SKM-1 treated with dmso at 0.1 percent for 144 hours (cell line): ENCODE measurements at regions not wholly inside any gene's neighbourhood (a gene's known extent, or its start where the extent isn't known, plus 50 kb on each side); places are given as distances from the start of the nearest gene placed in this dataset.
A peak's percentile ranks its signal among the peaks of the same experiment; 100 is the strongest.

Experiments
- DNase-seq: peaks from one replicate; lab custom pipeline; 2025; ENCODE audit not compliant: unreplicated experiment; lab: John Stamatoyannopoulos, UW

GRCh38 chr4:122203407-122203806 is 51.3 kb downstream of the BLTP1 start:
- DNase-seq = no peak

DNA sequence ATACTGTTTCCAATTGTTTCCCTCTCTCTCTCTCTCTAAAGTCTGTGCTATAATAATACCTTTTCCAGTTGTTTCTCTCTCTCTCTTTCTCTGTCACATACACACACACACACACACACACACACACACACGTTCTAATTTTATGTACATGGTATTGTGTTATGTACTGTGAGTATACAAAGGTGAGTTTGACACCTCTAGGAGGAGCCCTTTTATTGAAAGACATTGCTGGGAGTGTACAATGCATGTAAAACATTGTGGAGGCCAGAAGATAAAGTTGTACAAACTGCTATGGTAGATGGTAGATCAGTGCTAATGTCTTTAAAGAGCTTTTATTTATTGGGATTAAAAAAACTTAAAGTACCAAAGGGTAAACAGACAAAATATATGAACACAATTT is 53.6 kb downstream of the BLTP1 start:
- no peak for DNase-seq

DNA sequence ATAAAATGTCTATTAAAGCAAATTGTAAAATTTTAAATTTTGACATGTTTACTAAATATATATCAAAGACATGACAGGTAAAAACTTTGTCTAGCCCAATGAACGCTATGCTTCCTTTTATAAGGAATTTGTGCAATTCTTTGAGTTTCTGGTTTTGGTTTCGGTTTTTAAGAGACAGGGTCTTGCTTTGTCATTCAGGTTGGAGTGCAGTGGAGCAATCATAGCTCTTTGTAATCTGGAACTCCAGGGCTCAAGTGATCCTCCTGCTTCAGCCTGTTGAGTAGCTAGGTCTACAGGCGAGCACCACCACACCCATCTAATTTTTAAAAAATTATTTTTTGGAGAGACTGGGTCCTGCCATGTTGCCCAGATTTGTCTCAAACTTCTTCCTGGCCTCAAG is 60.7 kb downstream of the BLTP1 start:
- no peak for DNase-seq

GRCh38 chr4:122218762-122219161 is 66.6 kb downstream of the BLTP1 start:
- DNase-seq = peak; percentile 6

- DNase-seq = no peak
These were observed 67.2 kb downstream of the BLTP1 start for GRCh38 chr4:122219356-122219755.

GRCh38 chr4:122221322-122221721 is 69.2 kb downstream of the BLTP1 start:
- DNase-seq = no peak

DNA sequence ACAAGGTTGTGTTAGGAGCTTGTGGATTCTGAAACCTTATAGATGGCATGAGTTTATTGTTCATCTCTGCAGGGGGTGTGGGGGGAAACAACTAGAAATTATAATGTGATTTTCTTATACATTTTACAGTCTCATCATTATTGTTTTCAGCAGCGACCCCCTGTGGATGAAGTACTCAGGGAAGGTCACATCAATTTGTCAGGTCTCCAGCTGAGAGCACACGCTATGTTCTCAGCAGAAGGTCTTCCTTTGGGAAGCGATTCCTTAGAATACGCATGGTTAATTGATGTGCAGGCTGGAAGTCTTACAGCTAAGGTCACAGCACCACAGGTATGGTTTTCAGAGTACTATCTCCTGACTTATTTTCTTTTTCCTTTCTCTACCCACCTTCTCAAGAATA is 72.2 kb downstream of the BLTP1 start:
- no peak for DNase-seq

GRCh38 chr4:122227202-122227601 is 75.1 kb downstream of the BLTP1 start:
- DNase-seq = no peak

DNA sequence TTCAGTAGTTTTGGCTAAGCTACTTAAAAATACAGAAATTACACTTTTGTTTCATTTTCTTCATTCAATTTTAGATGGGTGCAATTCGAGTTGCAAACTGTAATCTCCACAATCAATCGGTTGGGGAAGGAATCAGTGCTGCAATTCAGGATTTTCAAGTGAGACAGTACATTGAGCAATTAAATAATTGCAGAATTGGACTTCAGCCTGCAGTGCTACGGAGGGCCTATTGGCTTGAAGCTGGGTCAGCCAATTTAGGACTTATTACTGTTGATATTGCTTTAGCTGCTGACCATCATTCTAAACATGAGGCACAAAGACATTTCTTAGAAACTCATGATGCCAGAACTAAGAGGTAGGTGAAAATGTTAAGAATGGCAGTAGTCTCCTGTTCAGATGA is 77.7 kb downstream of the BLTP1 start:
- no peak for DNase-seq

- no peak for DNase-seq
These were observed 80.5 kb downstream of the BLTP1 start for GRCh38 chr4:122232633-122233032.

GRCh38 chr4:122234686-122235085 is 82.6 kb downstream of the BLTP1 start:
- no peak for DNase-seq

GRCh38 chr4:122243785-122244184 is 91.7 kb downstream of the BLTP1 start:
- DNase-seq = no peak

GRCh38 chr4:122244764-122245163 is 92.6 kb downstream of the BLTP1 start:
- no peak for DNase-seq

DNA sequence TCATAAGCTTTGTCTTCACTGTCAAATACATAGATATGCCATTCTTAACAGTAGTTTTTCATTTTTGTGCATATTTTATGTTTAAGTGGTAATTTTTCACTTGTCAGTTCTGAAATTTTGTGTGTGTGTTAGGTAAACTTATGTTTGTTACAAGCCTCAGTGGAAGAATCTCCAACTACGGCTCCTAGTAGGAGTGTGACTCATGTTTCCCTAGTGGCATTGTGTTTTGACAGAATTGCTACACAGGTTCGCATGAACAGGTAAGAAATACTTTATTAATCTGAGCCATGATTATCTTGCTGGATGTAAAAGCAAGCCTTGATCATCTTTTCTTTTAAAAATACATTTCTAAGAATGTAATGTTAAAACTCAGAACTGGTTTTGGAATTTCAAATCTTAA is 94.4 kb downstream of the BLTP1 start:
- DNase-seq = no peak

DNA sequence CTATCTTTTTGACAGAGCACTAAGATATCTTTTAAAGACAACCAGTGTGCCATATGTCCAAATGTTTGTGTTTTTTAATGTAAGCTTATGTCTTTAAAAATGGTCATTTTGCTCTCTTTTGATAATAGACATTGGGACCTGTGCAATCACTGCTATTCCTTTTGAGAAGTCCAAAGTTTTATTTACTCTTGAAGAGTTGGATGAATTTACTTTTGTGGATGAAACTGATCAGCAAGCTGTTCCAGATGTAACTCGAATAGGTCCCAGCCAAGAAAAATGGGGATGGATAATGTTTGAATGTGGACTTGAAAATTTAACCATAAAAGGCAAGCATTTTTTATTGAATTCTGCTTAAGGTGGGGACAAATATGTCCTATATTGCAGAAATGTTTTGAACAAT is 97.2 kb downstream of the BLTP1 start:
- no peak for DNase-seq

DNA sequence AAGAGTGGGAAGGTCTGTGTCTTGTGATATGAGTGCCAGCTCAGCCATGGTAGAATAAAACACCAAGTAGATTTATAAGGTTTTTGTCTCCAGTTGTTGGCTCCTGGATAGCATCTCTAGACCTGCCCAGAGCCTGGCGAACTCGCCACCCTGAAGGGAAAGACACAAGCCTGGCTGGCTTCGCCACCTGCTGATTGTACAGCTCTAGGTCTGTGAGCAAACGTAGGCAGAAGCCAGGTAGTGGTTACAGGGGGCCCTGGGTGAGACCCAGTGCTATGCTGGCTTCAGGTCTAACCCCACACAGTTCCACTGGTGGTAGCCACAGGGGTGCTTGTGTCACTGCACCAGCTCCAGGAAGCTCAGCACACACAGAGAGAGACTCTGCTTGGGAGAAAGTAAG is 100.5 kb downstream of the BLTP1 start:
- DNase-seq = no peak

- no peak for DNase-seq
These were observed 107.7 kb downstream of the BLTP1 start for GRCh38 chr4:122259849-122260248.

GRCh38 chr4:122276359-122276758 is 102.5 kb upstream of the ADAD1 start:
- no peak for DNase-seq

GRCh38 chr4:122278976-122279375 is 99.8 kb upstream of the ADAD1 start:
- no peak for DNase-seq

- no peak for DNase-seq
These were observed 99.1 kb upstream of the ADAD1 start for GRCh38 chr4:122279670-122280069.

- no peak for DNase-seq
These were observed 93.5 kb upstream of the ADAD1 start for GRCh38 chr4:122285285-122285684.

DNA sequence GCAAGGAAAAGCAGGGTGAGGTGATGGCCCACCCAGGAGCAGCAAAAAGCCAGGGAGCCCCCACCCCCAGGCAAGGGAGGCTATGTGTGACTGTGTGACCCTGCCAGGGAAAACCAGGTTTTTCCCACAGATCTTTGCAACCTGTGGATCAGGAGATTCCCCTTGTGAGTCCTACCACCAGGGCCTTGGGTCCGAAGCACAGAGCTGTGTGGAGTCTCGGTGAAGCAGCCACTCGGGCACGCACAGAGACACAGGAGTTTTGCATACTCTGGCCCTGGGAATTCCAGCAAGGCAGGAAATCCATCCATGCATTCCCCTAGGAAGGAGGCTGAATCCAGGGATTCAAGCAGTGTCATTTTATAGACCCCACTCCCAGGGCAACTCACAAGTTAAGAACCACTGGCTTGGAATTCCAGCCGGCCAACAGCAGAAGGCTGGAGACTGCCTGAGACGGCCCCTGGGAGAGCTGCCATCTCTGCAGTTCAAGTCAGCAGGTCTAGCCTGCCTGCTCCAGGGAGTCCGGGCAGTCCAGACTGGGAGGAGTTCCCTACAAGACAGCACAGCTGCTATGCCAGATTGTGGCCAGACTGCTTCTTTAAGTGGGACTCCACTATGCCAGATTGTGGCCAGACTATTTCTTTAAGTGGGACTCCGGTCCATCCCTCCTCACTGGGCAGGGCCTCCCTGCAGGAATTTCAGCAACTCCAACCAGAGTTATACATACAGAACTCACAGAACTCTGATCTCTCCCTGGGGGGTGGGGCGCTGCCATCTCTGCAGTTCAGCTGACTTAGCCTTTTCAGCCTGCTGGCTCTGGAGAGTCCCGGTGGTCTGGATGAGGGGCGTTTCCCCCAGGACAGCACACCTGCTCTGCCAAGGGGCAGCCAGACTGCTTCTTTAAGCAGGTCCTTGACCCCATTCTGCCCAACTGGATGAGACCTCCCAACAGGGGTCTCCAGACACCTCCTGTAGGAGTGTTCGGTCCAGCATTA is 85.1 kb upstream of the ADAD1 start:
- no peak for DNase-seq

DNA sequence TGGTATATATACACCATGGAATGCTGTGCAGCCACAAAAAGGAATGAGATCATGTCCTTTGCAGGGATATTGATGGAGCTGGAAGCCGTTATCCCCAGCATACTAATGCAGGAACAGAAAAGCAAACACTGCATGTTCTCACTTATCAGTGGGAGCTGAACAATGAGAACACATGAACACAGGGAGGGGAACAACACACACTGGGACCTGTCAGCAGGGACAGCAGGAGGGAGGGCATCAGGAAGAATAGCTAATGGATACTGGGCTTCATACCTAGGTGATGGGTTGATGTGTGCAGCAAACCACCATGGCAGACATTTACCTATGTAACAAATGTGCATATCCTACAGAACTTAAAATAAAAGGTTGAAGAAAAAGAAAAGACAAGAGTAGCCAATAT is 81.1 kb upstream of the ADAD1 start:
- DNase-seq = no peak
